ENCODE measurements at regions not wholly inside any gene's neighbourhood (a gene's known extent, or its start where the extent isn't known, plus 50 kb on each side); places are given as distances from the start of the nearest gene placed in this dataset.

GRCh38 chr1:238681451-238681850, 704.9 kb upstream of the CHRM3 start:
- H3K27me3 ChIP-seq (ENCODE audit: control insufficient read depth in 2 of 2, insufficient read depth in 2 of 2, low read length in 2 of 2): no peaks in the 10 kb centered on the region
- intact Hi-C loops (cut with micrococcal nuclease) (no loop called here), dilution Hi-C loops (cut with MboI; ENCODE audit: extremely low pct_ligation_motif_present, low sequenced_read_pairs) (no loop called here)
- FAIRE-seq (no peak), DNase-seq (ENCODE audit: low read depth, low spot score) (no peak)
- H3K36me3 ChIP-seq (ENCODE audit: control insufficient read depth in 2 of 2, extremely low read depth in 1 of 2, insufficient read depth in 2 of 2, low read length in 2 of 2): no peaks in the 10 kb centered on the region
- H3K9me1 ChIP-seq (replicated peaks; ENCODE audit: control insufficient read depth, extremely low read depth, insufficient read depth, low read length): no peaks in the 10 kb centered on the region
- no peak overlapping the region for H3K27ac ChIP-seq (ENCODE audit: insufficient read depth, low read depth, low read length)
- H3K4me2 ChIP-seq (ENCODE audit: insufficient read depth, low read length): no peak overlapping the region
- POLR2A ChIA-PET: no interaction called here
- H2AFZ ChIP-seq (ENCODE audit: low read depth, low read length): no peak overlapping the region
- H3K4me3 ChIP-seq (replicated peaks in 1 of 3; ENCODE audit: insufficient read depth in 1 of 3, low read depth in 1 of 3, low read length in 3 of 3): no peak overlapping the region
- no peaks in the 10 kb centered on the region for H3K79me2 ChIP-seq (ENCODE audit: control insufficient read depth, insufficient read depth, low read length)
- CTCF ChIA-PET: no interaction called here
- no peaks in the 10 kb centered on the region for H3K9me3 ChIP-seq (replicated peaks; ENCODE audit: control insufficient read depth, insufficient read depth, low read length)
- H4K20me1 ChIP-seq (replicated peaks; ENCODE audit: control insufficient read depth, extremely low read depth, insufficient read depth, low read length): no peaks in the 10 kb centered on the region
- no peak for TF ChIP-seq POLR2AphosphoS5 (IDR thresholded peaks at IDR 0.05; ENCODE audit: insufficient read depth, low read depth, low read length)
- TF ChIP-seq EZH2 (IDR thresholded peaks at IDR 0.05; ENCODE audit: borderline replicate concordance, low read depth, low read length, severe bottlenecking): no peak
- no peak for TF ChIP-seq FOS (IDR thresholded peaks at IDR 0.05; ENCODE audit: borderline replicate concordance, insufficient read depth, low read length)
- no peak for TF ChIP-seq GATA2 (IDR thresholded peaks at IDR 0.05; ENCODE audit: insufficient read depth, insufficient read length, low read depth, low read length)
- no peak for TF ChIP-seq CTCF (IDR thresholded peaks at IDR 0.05; ENCODE audit: extremely low read depth in 1 of 2, insufficient read depth in 1 of 2, low read depth in 1 of 2, low read length in 2 of 2)
- no peak for TF ChIP-seq POLR2A (IDR thresholded peaks at IDR 0.05; ENCODE audit: low read depth, low read length)
- no peak for TF ChIP-seq MAX (IDR thresholded peaks at IDR 0.05; ENCODE audit: insufficient read depth, insufficient read length)
- TF ChIP-seq JUN (IDR thresholded peaks at IDR 0.05; ENCODE audit: borderline replicate concordance, insufficient read depth, insufficient read length, low read depth): no peak
- TF ChIP-seq MYC (IDR thresholded peaks at IDR 0.05; ENCODE audit: low read depth, low read length): no peak
- no peak overlapping the region for H3K9ac ChIP-seq (replicated peaks; ENCODE audit: extremely low read depth, insufficient read depth, low read length)
- no TSS peak for BruUV-seq (replicated peaks)
- H3K4me1 ChIP-seq (ENCODE audit: control insufficient read depth, extremely low read depth, insufficient read depth, low read length): no peaks in the 10 kb centered on the region

All from endothelial cell of umbilical vein (primary cell).